ENCODE measurements at regions not wholly inside any gene's neighbourhood (a gene's known extent, or its start where the extent isn't known, plus 50 kb on each side); places are given as distances from the start of the nearest gene placed in this dataset.

GRCh38 chr7:363626-364025 is 73.7 kb downstream of the FOXL3 start:
- TF ChIP-seq CTCF (IDR thresholded peaks at IDR 0.05) (no peak), POLR2A (IDR thresholded peaks at IDR 0.05) (no peak)
